Retinal pigment epithelial cell (primary cell): ENCODE measurements at regions not wholly inside any gene's neighbourhood (a gene's known extent, or its start where the extent isn't known, plus 50 kb on each side); places are given as distances from the start of the nearest gene placed in this dataset.

ENCODE experiments used
- DNase-seq: peaks from one replicate; pipeline ENCODE4 v3.0.0-alpha.2; 2010; ENCODE audit warnings: low read depth
- H3K4me3 ChIP-seq: 2 replicates; pipeline ENCODE4 v1.5.1; 2011; ENCODE audit warnings: mild to moderate bottlenecking, low read length, control low read depth, moderate library complexity
- TF ChIP-seq, protein P1 (sequence below): conservative IDR thresholded peaks from 2 replicates; pipeline ENCODE4 v1.5.1; 2011; ENCODE audit warnings: low read depth, low read length, control low read depth, inconsistent platforms

DNA sequence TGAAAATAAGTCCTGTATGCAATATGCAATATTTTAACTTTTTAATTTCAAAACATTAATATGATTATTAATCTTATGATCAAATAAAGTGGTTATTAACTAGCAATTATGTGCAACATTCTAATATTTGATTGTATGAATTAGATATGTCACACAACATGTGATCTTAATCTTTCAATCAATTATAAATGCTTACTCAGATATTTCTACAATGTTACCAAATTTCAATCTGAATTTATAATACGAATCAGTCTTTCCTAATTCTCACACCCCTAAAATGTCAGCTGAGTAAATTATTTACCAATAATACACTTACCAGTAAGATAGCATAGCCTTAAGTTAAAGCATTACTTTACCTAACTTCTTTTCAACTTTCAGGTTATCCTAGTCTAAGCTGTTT, 186.3 kb downstream of the CALCRL start:
- TF ChIP-seq, protein P1, sequence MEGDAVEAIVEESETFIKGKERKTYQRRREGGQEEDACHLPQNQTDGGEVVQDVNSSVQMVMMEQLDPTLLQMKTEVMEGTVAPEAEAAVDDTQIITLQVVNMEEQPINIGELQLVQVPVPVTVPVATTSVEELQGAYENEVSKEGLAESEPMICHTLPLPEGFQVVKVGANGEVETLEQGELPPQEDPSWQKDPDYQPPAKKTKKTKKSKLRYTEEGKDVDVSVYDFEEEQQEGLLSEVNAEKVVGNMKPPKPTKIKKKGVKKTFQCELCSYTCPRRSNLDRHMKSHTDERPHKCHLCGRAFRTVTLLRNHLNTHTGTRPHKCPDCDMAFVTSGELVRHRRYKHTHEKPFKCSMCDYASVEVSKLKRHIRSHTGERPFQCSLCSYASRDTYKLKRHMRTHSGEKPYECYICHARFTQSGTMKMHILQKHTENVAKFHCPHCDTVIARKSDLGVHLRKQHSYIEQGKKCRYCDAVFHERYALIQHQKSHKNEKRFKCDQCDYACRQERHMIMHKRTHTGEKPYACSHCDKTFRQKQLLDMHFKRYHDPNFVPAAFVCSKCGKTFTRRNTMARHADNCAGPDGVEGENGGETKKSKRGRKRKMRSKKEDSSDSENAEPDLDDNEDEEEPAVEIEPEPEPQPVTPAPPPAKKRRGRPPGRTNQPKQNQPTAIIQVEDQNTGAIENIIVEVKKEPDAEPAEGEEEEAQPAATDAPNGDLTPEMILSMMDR = no peak
- H3K4me3 ChIP-seq = no peak overlapping the region
- no peak for DNase-seq

DNA sequence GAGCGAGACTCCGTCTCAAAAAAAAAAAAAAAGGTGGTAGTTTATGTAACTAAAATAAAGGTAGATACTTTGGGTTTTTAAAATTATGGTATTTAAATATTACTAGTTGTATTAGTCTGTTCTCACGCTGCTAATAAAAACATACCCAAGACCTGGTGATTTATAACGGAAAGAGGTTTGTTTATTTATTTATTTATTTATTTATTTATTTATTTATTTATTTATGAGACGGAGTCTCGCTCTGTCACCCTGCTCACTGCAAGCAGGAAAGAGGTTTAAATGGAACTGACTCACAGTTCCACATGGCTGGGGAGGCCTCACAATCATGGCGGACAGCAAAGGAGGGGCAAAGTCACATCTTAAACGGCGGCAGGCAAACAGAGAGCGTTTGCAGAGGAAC, 196.0 kb downstream of the CALCRL start:
- H3K4me3 ChIP-seq = no peak overlapping the region
- TF ChIP-seq, protein P1 = no peak
- no peak for DNase-seq

DNA sequence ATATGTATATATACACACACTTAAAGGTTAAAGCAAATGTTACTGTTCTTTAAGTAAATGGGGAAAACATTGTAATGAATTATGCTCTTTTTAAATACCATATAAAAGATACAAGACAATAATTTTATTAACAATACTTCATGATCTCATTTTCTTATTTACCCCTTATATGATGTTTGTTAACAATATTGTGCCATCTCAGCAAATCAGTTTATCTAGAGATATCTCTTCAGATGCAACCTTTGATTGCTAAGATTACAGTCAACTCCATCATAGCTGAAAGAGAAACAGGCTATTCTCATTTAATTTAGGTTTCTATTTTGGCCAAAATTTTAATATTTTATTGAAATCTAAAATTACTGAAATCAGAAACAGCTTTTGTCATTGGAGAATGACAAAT, 197.9 kb downstream of the CALCRL start:
- TF ChIP-seq, protein P1 = no peak
- DNase-seq = no peak

DNA sequence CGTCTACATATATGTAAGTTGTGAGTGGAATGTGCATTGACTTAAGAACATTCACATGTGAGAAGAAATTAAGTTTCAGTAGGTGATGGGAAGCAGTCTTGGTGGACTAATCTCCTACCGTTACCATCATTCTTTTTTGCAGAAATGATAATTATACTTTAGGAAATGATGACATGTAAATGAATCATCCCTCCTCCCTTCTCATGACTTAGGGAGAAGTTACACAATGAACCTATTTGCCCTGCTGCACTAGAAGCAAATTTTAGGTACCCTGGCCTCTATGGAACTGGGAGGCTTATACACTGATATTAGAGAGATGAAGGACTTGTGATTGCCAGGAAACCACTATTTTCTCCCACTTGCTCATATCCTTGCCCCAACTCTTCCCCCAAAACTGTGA, 214.2 kb downstream of the CALCRL start:
- TF ChIP-seq, protein P1 = no peak
- DNase-seq = no peak
- H3K4me3 ChIP-seq = no peak overlapping the region

More for the DNA sequence above, 197.9 kb downstream of the CALCRL start:
- no peak overlapping the region for H3K4me3 ChIP-seq

DNA sequence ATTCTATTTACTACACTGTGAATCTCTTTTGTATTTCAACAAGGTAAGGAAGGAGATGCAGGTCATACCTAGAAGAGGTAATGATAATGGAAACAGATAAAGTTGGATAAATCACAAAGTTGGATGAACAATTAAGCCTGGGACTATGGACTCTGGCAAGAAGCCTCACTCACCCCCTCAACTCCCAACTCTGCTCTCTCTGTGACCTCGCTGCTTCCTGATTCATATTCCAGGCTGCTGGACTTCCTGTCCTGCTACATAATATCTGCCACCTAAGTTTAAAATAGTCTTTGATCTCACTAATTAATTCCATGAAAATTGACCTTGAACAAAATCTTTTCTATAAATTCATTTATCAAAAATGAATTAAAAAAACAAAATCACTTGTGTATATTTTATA, 215.3 kb downstream of the CALCRL start:
- H3K4me3 ChIP-seq = no peak overlapping the region
- TF ChIP-seq, protein P1 = no peak
- DNase-seq = no peak

DNA sequence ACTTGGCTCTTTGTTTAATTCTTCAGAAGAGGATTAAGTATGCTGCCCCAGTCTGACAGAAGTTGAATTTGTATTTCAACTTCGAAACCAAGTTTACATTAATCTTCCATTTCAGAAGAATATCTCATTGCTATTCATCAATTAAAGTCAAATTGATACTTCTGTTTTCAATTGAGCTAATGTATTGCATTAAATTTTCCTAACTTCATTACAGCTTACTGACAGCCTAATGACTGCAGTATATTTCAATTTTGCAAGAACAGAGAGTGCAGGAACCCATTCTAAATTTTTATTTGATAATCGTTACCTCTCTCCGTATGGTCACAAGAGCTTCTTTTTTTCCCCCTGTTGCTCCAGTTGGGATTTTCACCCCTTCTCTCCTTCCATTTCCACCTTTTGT, 218.0 kb downstream of the CALCRL start:
- H3K4me3 ChIP-seq = no peak overlapping the region
- no peak for DNase-seq
- TF ChIP-seq, protein P1 = no peak

DNA sequence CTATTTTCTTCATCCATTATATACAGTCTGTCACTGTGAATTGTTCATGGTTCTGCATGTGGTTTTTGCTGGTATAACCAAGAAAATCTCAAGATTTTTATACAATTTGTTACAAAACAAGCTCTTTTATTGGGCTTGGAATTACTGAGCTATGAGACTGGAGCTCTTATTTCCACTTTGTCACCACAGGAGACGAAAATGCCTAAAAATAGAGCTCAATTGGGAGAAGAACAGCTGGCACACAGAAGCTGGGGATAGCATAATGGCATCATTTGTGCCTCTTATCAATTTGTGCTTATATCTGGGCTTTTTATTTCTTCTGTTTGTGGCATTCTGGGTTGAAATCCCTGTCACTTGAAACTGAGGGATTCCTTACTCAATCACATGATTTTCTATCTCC, 219.1 kb downstream of the CALCRL start:
- TF ChIP-seq, protein P1 = no peak
- no peak for DNase-seq
- H3K4me3 ChIP-seq = no peak overlapping the region
